K562 (cell line): ENCODE measurements at regions not wholly inside any gene's neighbourhood (a gene's known extent, or its start where the extent isn't known, plus 50 kb on each side); places are given as distances from the start of the nearest gene placed in this dataset.

Experiments
- FOS ChIP-seq: IDR thresholded peaks from 3 replicates; pipeline ENCODE4 v1.6.1; 2011; ENCODE audit not compliant: insufficient read length; ENCODE audit errors: extremely low read depth
- HOXB6 ChIP-seq: fragments of 250-450 bp; sonication (Bioruptor Pico); IDR thresholded peaks from 2 replicates; pipeline ENCODE4 v1.5.1; 2022; ENCODE audit warnings: mild to moderate bottlenecking, borderline replicate concordance
- NR4A1 ChIP-seq, 2 experiments: fragments of 250-450 bp in 1 of 2; fragments of 450-650 bp in 1 of 2; sonication (Bioruptor Pico) in 1 of 2; IDR thresholded peaks; 2 replicates each; pipeline versions ENCODE4 v1.4.0 to v1.6.1; 2016 to 2020; ENCODE audit warnings: mild to moderate bottlenecking in 2 of 2, missing compliant biosample characterization in 1 of 2, missing genetic modification characterization in 1 of 2, moderate library complexity in 1 of 2
- POLR2AphosphoS5 ChIP-seq: IDR thresholded peaks from 2 replicates; pipeline ENCODE4 v1.6.1; 2011; ENCODE audit warnings: mild to moderate bottlenecking, low read depth, low read length, moderate library complexity; ENCODE audit not compliant: control insufficient read depth, insufficient read depth
- POLR2H ChIP-seq: IDR thresholded peaks from 2 replicates; pipeline ENCODE4 v1.6.1; 2016; ENCODE audit warnings: missing genetic modification characterization, low read depth, mild to moderate bottlenecking, control low read depth, missing compliant biosample characterization, moderate library complexity
- SMAD2 ChIP-seq: fragments of 150-350 bp; IDR thresholded peaks from 2 replicates; pipeline ENCODE4 v1.6.1; 2014; ENCODE audit warnings: low read depth, mild to moderate bottlenecking, low read length
- ZKSCAN3 ChIP-seq: fragments of 250-450 bp; sonication (Bioruptor Pico); IDR thresholded peaks from 2 replicates; pipeline ENCODE4 v1.4.0; 2020
- ZNF232 ChIP-seq: sonication (generic); formaldehyde crosslinking; IDR thresholded peaks from 2 replicates; pipeline ENCODE4 v1.8.0; 2022; ENCODE audit warnings: mild to moderate bottlenecking, missing genetic modification reagents
- TF ChIP-seq, protein P1 (sequence below): fragments of 450-650 bp; IDR thresholded peaks from 2 replicates; pipeline ENCODE4 v1.6.1; 2016
- TF ChIP-seq, protein P2 (sequence below): sonication (generic); formaldehyde crosslinking; IDR thresholded peaks from 2 replicates; pipeline ENCODE4 v1.9.0; 2022; ENCODE audit warnings: mild to moderate bottlenecking, missing genetic modification reagents

DNA sequence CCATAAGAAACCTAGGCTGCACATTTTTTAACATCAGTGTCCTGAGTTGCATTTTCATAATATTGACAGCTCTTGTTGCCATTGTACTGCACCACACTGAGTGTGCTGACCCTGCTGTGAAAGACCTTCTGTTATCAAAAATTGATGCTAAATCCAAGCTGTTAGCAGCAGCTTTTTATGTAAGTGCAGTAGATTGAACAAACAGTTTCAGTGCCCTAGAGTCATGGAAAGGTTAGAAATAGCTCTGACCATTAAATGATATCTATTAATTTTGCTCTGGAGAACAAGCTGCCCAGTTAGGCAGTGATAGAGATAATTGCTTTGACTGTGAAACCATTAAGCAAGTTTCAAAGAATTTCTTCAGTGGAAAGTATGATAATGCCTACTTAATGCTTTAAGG is 1289.2 kb upstream of the PCDH20 start:
- no peak for TF ChIP-seq POLR2H (tag)
- no peak for TF ChIP-seq HOXB6 (CRISPR knock-in tag)
- no peak for TF ChIP-seq ZKSCAN3 (CRISPR knock-in tag)
- TF ChIP-seq, protein P1, sequence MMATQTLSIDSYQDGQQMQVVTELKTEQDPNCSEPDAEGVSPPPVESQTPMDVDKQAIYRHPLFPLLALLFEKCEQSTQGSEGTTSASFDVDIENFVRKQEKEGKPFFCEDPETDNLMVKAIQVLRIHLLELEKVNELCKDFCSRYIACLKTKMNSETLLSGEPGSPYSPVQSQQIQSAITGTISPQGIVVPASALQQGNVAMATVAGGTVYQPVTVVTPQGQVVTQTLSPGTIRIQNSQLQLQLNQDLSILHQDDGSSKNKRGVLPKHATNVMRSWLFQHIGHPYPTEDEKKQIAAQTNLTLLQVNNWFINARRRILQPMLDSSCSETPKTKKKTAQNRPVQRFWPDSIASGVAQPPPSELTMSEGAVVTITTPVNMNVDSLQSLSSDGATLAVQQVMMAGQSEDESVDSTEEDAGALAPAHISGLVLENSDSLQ, result no peak
- TF ChIP-seq ZNF232, result no peak
- no peak for TF ChIP-seq POLR2AphosphoS5
- TF ChIP-seq FOS, result no peak
- TF ChIP-seq SMAD2, result no peak
- TF ChIP-seq NR4A1 (CRISPR knock-in tag; IDR thresholded peaks at IDR 0.05), result no peak
- TF ChIP-seq NR4A1 (tag; IDR thresholded peaks at IDR 0.05), result no peak
- TF ChIP-seq, protein P2, sequence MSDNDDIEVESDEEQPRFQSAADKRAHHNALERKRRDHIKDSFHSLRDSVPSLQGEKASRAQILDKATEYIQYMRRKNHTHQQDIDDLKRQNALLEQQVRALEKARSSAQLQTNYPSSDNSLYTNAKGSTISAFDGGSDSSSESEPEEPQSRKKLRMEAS (CRISPR knock-in tag), result no peak
